ENCODE measurements at regions not wholly inside any gene's neighbourhood (a gene's known extent, or its start where the extent isn't known, plus 50 kb on each side); places are given as distances from the start of the nearest gene placed in this dataset.

- H2AFZ ChIP-seq (ENCODE audit: low read depth): no peak overlapping the region
- H3K27ac ChIP-seq: no peak overlapping the region
- H4K20me1 ChIP-seq (ENCODE audit: insufficient read depth): no peaks in the 10 kb centered on the region
- TF ChIP-seq CTCF (conservative IDR thresholded peaks at IDR 0.05; ENCODE audit: low read depth, low read length): no peak
- no peaks in the 10 kb centered on the region for H3K4me1 ChIP-seq (ENCODE audit: low read depth, poor library complexity, severe bottlenecking)
- no peak overlapping the region for H3K4me2 ChIP-seq
- H3K36me3 ChIP-seq (ENCODE audit: insufficient read depth): no peaks in the 10 kb centered on the region
- H3K9ac ChIP-seq: no peak overlapping the region
- H3K4me3 ChIP-seq (IDR thresholded peaks at IDR 0.05; ENCODE audit: insufficient read depth, low read depth, low read length): no peak overlapping the region
- no peaks in the 10 kb centered on the region for H3K79me2 ChIP-seq (ENCODE audit: insufficient read depth, low read depth)
- no peaks in the 10 kb centered on the region for H3K27me3 ChIP-seq (ENCODE audit: insufficient read depth, low read depth)
Observed at GRCh38 chr15:29349196-29349595, 79.6 kb upstream of the NSMCE3 start.

GRCh38 chr15:29348336-29348914 is 78.8 kb upstream of the NSMCE3 start:
- H3K36me3 ChIP-seq (ENCODE audit: insufficient read depth): no peaks in the 10 kb centered on the region
- H4K20me1 ChIP-seq (ENCODE audit: insufficient read depth): no peaks in the 10 kb centered on the region
- no peak overlapping the region for H3K4me2 ChIP-seq
- no peak overlapping the region for H3K4me3 ChIP-seq (IDR thresholded peaks at IDR 0.05; ENCODE audit: insufficient read depth, low read depth, low read length)
- no peak overlapping the region for H3K27ac ChIP-seq
- no peak for TF ChIP-seq CTCF (conservative IDR thresholded peaks at IDR 0.05; ENCODE audit: low read depth, low read length)
- no peaks in the 10 kb centered on the region for H3K27me3 ChIP-seq (ENCODE audit: insufficient read depth, low read depth)
- no peak overlapping the region for H2AFZ ChIP-seq (ENCODE audit: low read depth)
- no peak overlapping the region for H3K9ac ChIP-seq
- no peaks in the 10 kb centered on the region for H3K79me2 ChIP-seq (ENCODE audit: insufficient read depth, low read depth)
- no peaks in the 10 kb centered on the region for H3K4me1 ChIP-seq (ENCODE audit: low read depth, poor library complexity, severe bottlenecking)

GRCh38 chr15:29346998-29347397 is 77.4 kb upstream of the NSMCE3 start:
- Histone ChIP-seq H3K9ac (no peak overlapping the region), H3K4me3 (IDR thresholded peaks at IDR 0.05; ENCODE audit: insufficient read depth, low read depth, low read length) (no peak overlapping the region), H2AFZ (ENCODE audit: low read depth) (no peak overlapping the region), H3K27me3 (ENCODE audit: insufficient read depth, low read depth) (no peaks in the 10 kb centered on the region), H3K4me1 (ENCODE audit: low read depth, poor library complexity, severe bottlenecking) (no peaks in the 10 kb centered on the region), H3K79me2 (ENCODE audit: insufficient read depth, low read depth) (no peaks in the 10 kb centered on the region), H4K20me1 (ENCODE audit: insufficient read depth) (no peaks in the 10 kb centered on the region), H3K27ac (no peak overlapping the region), H3K4me2 (no peak overlapping the region), H3K36me3 (ENCODE audit: insufficient read depth) (no peaks in the 10 kb centered on the region)
- TF ChIP-seq CTCF (conservative IDR thresholded peaks at IDR 0.05; ENCODE audit: low read depth, low read length): no peak

DNA sequence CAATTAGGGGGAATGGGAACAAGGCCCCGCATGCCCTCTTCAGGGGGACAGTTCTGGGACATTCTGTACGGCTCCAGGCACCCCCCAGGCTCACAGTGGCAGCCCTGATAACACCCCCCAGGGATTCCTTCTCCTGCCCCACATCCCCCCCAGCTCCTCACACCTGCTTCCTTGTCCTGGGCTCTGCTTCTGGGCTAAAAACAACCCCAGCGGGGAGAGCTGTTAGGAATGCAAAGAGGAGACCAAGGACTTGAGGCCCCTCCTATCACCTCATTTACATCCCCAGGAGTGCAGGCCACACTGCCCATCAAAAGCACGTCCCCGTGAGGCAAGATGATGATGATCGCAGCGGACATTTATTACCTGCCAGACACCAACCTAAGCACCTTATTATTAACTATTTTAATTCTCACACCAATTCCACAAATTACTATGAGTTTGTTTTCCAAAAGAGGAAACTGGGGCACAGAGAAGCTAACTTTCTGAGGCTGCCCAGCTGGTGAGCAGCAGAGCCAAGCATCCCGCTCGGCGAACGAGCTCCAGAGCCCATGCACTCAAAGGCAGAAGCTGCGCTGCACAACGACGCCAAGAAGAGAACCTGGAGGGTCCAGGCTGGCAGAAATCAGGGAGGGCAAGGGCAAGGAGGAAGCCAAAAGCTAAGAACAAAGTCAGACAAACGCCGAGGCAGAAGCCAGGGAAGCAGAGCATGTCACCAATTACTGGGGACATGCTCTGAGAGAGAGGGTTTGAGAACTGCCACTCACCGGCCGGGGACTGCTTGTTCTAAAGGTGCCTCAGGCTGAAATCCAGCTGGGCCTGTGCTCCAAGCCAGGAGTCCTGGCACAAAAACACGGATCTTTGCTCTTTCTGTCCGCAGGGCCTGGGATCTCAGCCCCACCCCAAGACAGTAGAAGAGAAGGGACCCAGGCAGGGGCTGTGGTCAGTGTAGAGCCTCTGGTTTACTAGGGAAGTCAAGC is 76.2 kb upstream of the NSMCE3 start:
- Histone ChIP-seq H3K4me1 (ENCODE audit: low read depth, poor library complexity, severe bottlenecking) (no peaks in the 10 kb centered on the region), H3K27ac (no peak overlapping the region), H3K36me3 (ENCODE audit: insufficient read depth) (no peaks in the 10 kb centered on the region), H3K9ac (no peak overlapping the region), H4K20me1 (ENCODE audit: insufficient read depth) (no peaks in the 10 kb centered on the region), H3K4me2 (no peak overlapping the region), H3K79me2 (ENCODE audit: insufficient read depth, low read depth) (no peaks in the 10 kb centered on the region), H2AFZ (ENCODE audit: low read depth) (no peak overlapping the region), H3K27me3 (ENCODE audit: insufficient read depth, low read depth) (no peaks in the 10 kb centered on the region), H3K4me3 (IDR thresholded peaks at IDR 0.05; ENCODE audit: insufficient read depth, low read depth, low read length) (no peak overlapping the region)
- no peak for TF ChIP-seq CTCF (conservative IDR thresholded peaks at IDR 0.05; ENCODE audit: low read depth, low read length)

All from KMS-11 (cell line).